Ramos (cell line): ENCODE measurements at regions not wholly inside any gene's neighbourhood (a gene's known extent, or its start where the extent isn't known, plus 50 kb on each side); places are given as distances from the start of the nearest gene placed in this dataset.

ENCODE experiments used
- in situ Hi-C: fragments of 300-500 bp; cut with MboI; formaldehyde crosslinking; loops from one replicate; pipeline ENCODE4 v1.14.3; 2022; ENCODE audit warnings: low sequenced_read_pairs; ENCODE audit not compliant: unreplicated experiment

GRCh38 chr13:90412980-90413379 is 934.5 kb upstream of the MIR17HG start:
- in situ Hi-C loops: no loop called here

GRCh38 chr13:90413548-90413947 is 933.9 kb upstream of the MIR17HG start:
- in situ Hi-C loops: no loop called here

- in situ Hi-C loops: no loop called here
These were observed 932.5 kb upstream of the MIR17HG start for GRCh38 chr13:90414691-90415596.

- in situ Hi-C loops: no loop called here
These were observed 931.6 kb upstream of the MIR17HG start for GRCh38 chr13:90415902-90416301.

- in situ Hi-C loops: no loop called here
These were observed 931.0 kb upstream of the MIR17HG start for GRCh38 chr13:90416519-90416918.

DNA sequence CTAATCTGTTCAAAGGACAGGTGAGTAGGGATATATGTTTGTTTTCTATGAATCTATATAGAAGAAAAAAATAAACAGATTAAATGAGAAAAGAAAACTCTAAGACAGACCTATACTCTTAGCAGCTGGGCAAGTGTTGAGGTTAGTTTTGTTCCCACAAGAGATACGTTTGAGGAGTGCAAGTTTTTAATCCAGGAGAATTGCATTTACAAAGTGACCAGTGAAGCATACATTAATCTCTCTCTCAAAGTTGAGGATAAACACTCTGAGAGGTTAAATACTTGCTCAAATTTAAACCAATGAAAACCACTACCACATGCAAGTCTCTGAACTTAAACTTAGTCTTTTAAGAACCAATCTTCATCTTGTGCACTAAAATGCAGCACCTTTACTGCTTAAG is 930.5 kb upstream of the MIR17HG start:
- in situ Hi-C loops: no loop called here

- in situ Hi-C loops: no loop called here
These were observed 926.8 kb upstream of the MIR17HG start for GRCh38 chr13:90420683-90421082.

GRCh38 chr13:90427322-90428272 is 919.9 kb upstream of the MIR17HG start:
- in situ Hi-C loops: no loop called here

- in situ Hi-C loops: no loop called here
These were observed 918.8 kb upstream of the MIR17HG start for GRCh38 chr13:90428522-90429210.

GRCh38 chr13:90430127-90430526 is 917.4 kb upstream of the MIR17HG start:
- in situ Hi-C loops: no loop called here

- in situ Hi-C loops: no loop called here
These were observed 910.8 kb upstream of the MIR17HG start for GRCh38 chr13:90436697-90437096.

DNA sequence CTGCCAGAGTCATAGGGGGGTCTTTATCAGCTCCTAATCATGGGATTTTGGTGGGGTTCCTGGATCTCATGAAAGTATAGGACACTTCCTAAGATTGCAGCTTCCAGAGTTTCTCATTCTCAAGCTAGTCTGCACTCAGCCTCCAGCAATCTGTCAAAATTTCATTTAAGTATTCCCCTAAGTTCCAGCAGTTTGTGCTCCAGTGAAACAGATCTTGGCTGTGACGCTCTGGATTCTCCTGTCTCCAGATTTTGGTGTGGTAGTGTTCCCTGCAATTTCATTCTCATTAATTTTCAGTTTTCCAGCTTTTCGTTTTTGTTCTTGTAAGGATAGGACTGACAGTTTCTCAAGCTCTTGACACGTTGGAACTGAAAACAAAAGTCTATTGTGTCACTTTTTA is 908.9 kb upstream of the MIR17HG start:
- in situ Hi-C loops: no loop called here

DNA sequence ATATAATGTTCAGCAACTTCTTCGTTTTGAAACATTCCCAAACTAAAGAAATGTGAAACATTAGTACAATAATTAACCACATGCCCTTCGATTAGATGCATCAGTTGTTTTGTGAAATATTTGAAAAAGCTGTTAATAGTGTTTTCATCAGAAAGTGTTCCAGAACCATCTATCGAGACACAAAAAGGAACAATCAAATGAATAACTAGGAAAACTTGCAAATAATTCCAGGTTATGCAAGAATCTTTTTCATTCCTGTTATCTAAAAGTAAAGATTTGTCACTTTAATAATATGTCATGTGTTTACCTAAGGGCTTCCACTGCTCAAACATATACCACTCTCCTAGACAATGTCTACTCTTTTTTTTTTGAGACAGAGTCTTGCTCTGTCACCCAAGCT is 904.2 kb upstream of the MIR17HG start:
- in situ Hi-C loops: no loop called here

DNA sequence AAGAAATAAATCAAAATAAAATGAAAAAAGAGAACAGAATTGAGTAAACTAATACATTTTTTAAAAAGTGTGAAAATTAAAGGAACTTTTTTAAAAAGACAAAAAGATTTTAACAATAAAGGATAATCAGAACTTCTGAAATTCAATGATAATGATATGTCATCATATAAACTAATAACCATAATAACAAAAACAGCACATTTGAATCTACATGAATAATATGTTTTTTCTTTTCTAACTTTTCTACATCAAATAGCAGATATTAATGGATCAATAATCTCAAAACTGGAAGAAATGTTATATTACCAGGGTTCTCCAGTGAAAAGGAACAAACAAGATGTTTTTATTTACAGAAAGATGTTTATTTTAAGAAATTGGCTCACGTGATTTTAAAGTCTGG is 903.3 kb upstream of the MIR17HG start:
- in situ Hi-C loops: no loop called here

- in situ Hi-C loops: no loop called here
These were observed 902.3 kb upstream of the MIR17HG start for GRCh38 chr13:90445179-90445578.

DNA sequence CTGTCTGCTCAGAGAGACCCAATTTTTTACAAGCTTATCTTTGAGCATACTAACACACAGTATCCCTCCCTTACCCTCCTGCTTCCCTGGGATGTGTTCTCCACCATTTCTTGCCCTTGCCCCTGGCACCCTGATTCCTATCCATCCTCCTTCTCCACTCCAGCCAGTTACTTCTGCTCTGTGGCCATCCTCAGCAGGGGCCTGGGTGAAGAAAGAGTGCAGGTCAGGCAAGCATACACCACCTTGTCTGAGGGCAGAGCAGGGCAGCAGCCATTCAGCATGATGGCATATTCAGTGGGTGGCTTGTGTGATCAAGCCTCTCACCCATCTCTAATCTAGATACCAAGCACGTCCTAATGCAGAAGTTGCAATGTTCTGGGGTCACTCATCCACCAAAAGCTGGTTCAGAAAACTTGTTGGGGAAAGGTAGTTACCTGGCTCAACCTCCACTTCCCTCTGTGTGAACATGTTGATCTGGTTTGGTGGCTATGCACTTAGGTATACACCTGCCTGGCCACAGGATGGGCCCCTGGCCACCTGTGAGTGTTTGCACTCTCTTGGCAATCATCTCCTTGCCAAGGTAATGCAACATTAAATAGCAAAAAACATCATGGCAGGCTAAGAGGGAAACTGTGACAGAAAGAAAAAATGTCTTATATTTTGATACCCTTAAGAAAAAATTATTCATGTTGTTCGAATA is 900.3 kb upstream of the MIR17HG start:
- in situ Hi-C loops: no loop called here

GRCh38 chr13:90447734-90448101 is 899.8 kb upstream of the MIR17HG start:
- in situ Hi-C loops: no loop called here

GRCh38 chr13:90448466-90449037 is 898.9 kb upstream of the MIR17HG start:
- in situ Hi-C loops: no loop called here

DNA sequence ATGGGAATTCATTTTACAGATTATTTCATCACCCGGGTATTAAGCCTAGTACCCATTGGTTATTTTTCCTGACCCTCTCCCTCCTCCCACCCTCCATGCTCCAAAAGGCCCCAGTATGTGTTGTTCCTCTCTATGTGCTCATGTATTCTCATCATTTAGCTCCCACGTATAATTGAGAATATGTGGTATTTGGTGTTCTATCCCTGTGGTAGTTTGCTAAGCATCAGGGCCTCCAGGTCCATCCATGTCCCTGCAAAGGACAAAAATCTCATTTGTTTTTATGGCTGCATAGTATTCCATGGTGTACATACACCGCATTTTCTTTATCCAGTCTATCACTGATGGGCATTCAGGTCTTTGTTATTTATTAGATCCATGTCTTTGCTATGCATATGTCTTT is 894.1 kb upstream of the MIR17HG start:
- in situ Hi-C loops: no loop called here
